ENCODE measurements at regions not wholly inside any gene's neighbourhood (a gene's known extent, or its start where the extent isn't known, plus 50 kb on each side); places are given as distances from the start of the nearest gene placed in this dataset.
"Not testable (repeated sequence)": the region's sequence is repeated elsewhere in the genome, so short reads cannot be mapped to it uniquely, and the experiment has no call there.

GRCh38 chr2:187057466-187057865 lies 208.5 kb upstream of the ZSWIM2 start:
- DNase-seq: no peak

- no peak for DNase-seq
Measured at GRCh38 chr2:187056416-187057334, 207.7 kb upstream of the ZSWIM2 start.

DNA sequence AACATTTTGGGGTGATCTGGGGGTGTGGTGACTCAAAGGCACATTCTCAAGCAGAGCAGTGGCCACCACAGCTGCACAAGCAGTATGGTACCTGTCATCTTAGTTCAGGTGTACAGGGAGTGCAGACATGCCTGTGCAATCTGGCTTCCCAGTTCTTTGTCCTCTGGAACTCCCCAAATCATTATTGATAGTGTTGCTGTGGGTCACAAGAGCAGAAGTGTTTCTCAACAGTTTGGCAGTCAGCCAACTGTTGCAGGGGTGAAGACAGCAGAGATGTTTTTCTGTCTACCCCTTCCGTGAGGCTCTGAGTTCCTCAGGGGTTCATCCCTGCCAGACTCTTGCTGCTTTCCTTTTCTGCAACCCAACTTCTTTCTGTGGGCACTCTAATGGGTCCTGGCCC lies 206.5 kb upstream of the ZSWIM2 start:
- DNase-seq: no peak

GRCh38 chr2:187054501-187055319 lies 205.7 kb upstream of the ZSWIM2 start:
- DNase-seq: no peak

- DNase-seq: no peak
Measured at GRCh38 chr2:187051350-187051749, 202.4 kb upstream of the ZSWIM2 start.

- DNase-seq: no peak
Measured at GRCh38 chr2:187050409-187050998, 201.5 kb upstream of the ZSWIM2 start.

GRCh38 chr2:187037310-187037709 lies 188.3 kb upstream of the ZSWIM2 start:
- DNase-seq: no peak

- no peak for DNase-seq
Measured at GRCh38 chr2:187034434-187034833, 185.5 kb upstream of the ZSWIM2 start.

DNA sequence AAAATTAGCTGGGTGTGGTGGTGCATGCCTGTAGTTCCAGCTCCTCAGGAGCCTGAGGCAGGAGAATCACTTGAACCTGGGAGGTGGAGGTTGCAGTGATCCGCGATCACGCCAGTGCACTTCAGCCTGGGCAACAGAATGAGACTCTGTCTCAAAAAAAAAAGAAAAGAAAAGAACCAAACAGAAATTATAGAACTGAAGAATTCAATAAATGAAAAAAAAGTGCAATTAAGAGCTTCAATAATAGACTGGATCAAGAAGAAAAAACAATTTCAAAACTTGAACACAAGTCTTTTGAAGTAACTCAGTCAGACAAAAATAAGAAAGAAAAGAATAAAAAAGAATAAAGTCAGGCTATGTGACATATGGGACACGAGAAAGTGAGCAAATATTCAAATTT lies 175.8 kb upstream of the ZSWIM2 start:
- DNase-seq: no peak

- DNase-seq: not testable (repeated sequence)
Measured at GRCh38 chr2:187023996-187024395, 175.0 kb upstream of the ZSWIM2 start.

DNA sequence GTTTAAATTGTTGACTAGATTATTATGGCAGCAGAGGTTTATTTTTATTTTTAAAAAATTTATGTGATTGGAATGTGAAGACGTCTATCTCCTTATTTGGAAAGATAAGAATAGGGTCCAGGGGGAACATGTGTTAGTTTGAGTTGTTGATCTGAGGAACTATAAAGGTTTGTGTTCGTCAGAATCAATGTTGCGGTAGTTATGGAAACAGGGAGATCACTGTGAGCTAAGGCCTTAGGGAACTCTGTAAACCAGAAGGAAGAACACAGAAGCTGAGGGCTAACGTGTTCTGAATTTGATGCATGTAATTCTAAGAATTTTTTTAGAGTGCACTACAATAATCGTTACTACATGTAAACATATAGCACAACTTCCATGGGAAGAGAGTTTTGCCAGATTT lies 168.5 kb upstream of the ZSWIM2 start:
- DNase-seq: no peak

DNA sequence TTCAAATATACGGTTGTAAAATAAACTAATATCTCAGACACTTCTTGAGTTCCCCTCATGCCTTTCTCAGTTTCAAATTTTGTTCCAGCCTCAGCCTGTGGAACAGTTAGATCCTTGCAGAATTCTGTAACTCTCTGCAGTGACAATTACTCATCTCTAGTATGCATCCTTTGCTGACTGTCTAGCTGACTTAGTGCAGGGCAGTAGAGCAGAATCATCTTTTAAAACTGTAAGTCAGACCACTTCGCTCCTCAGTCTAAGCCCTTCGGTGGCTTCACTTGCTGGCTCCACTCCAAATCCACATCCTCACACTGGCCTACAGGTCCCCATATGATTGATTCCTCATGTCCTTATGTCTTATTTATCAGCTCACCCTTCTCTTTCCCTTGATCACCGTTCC lies 164.1 kb upstream of the ZSWIM2 start:
- DNase-seq: no peak

GRCh38 chr2:187011206-187011832 lies 162.3 kb upstream of the ZSWIM2 start:
- no peak for DNase-seq

- no peak for DNase-seq
Measured at GRCh38 chr2:187009483-187010239, 160.7 kb upstream of the ZSWIM2 start.

GRCh38 chr2:187008111-187008510 lies 159.1 kb upstream of the ZSWIM2 start:
- DNase-seq: no peak

- DNase-seq: no peak
Measured at GRCh38 chr2:187003611-187004010, 154.6 kb upstream of the ZSWIM2 start.

GRCh38 chr2:187003038-187003554 lies 154.1 kb upstream of the ZSWIM2 start:
- no peak for DNase-seq

- DNase-seq: no peak
Measured at GRCh38 chr2:187002242-187002641, 153.3 kb upstream of the ZSWIM2 start.

DNA sequence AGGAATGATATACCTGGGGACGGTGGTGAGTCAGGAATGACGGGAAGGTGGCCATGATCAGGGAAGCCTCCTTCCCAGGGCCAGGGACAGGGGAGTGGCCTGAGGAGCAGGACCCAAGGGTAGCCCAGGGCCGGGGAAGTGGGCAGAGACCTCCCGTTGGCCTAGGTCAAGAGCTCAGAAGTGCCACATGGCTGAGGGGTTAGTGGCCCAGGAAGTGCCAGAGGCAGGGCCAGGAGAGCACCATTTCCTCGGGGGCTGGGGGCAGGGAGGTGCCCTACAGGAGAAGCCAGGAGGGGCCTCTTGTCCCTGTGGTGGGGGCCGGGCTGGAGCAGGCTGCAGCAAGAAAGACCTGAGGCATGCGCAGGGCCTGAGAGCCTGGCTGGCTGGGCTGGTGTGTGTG lies 152.3 kb upstream of the ZSWIM2 start:
- no peak for DNase-seq

DNA sequence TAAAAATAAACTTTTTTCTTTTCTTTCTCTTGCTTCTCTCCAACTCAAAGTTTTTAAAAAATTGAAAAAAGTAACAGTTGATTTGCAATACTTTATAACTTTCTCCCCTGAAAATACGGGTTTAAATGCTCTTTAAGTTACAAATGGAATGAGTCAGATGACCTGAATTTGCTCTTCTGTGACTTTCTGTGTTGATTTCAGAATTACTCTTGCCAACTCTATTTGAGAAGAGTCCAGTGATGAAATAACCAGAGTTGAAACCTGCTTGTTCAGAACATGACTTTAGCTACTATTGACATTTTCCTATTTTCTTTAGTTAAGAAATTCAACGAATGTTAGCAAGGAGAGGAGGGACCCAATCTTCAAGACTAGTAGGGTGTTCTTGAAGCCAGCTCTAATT lies 146.1 kb upstream of the ZSWIM2 start:
- DNase-seq: no peak

GRCh38 chr2:186992597-186992996 lies 143.6 kb upstream of the ZSWIM2 start:
- no peak for DNase-seq
